WTC11 (cell line): ENCODE measurements at regions not wholly inside any gene's neighbourhood (a gene's known extent, or its start where the extent isn't known, plus 50 kb on each side); places are given as distances from the start of the nearest gene placed in this dataset.

Source experiments
- ATAC-seq: fragments of 200-7000 bp; cut with Tn5 transposase; 2 replicates; pipeline ENCODE4 v1.10.0; 2021; ENCODE audit warnings: mild to moderate bottlenecking, moderate library complexity
- CTCF ChIA-PET: fragments of 300-600 bp; sonication (Branson Sonifier 250); formaldehyde crosslinking; loops from one replicate; lab custom pipeline; 2021; ENCODE audit warnings: antibody characterized with exemption; lab: Charles Lee
- POLR2A ChIA-PET: fragments of 350-600 bp; sonication (Branson Sonifier 250); formaldehyde crosslinking; loops from one replicate; lab custom pipeline; 2021; ENCODE audit warnings: antibody characterized with exemption; lab: Charles Lee
- DNase-seq: peaks from one replicate; pipeline ENCODE4 v3.0.0; 2021; ENCODE audit warnings: low spot score
- H3K27ac Mint-ChIP-seq: 2 replicates; pipeline ENCODE4 v1.8.0; 2021; ENCODE audit warnings: mixed read lengths
- H3K27me3 Mint-ChIP-seq: 2 replicates; pipeline ENCODE4 v1.8.0; 2021; ENCODE audit warnings: low read depth, mild to moderate bottlenecking, moderate library complexity, mixed read lengths
- H3K36me3 Mint-ChIP-seq: 2 replicates; pipeline ENCODE4 v1.8.0; 2021; ENCODE audit warnings: mixed read lengths
- H3K4me1 Mint-ChIP-seq: 2 replicates; pipeline ENCODE4 v1.8.0; 2022; ENCODE audit warnings: mixed read lengths
- H3K4me3 Mint-ChIP-seq: 2 replicates; pipeline ENCODE4 v1.8.0; 2021; ENCODE audit warnings: mild to moderate bottlenecking, moderate library complexity, mixed read lengths
- H3K9me3 Mint-ChIP-seq: 2 replicates; pipeline ENCODE4 v1.8.0; 2021; ENCODE audit warnings: mixed read lengths
- AFF4 ChIP-seq: sonication (generic); formaldehyde crosslinking; IDR thresholded peaks from 2 replicates; pipeline ENCODE4 v1.8.1; 2023; ENCODE audit warnings: mild to moderate bottlenecking, missing genetic modification reagents, borderline replicate concordance
- ATF6 ChIP-seq: sonication (generic); formaldehyde crosslinking; IDR thresholded peaks from 2 replicates; pipeline ENCODE4 v1.8.1; 2023; ENCODE audit warnings: mild to moderate bottlenecking, missing genetic modification reagents
- E2F4 ChIP-seq: sonication (generic); formaldehyde crosslinking; IDR thresholded peaks from 2 replicates; pipeline ENCODE4 v1.8.1; 2022; ENCODE audit warnings: low read depth, mild to moderate bottlenecking, moderate library complexity, missing genetic modification reagents, borderline replicate concordance
- FOXP4 ChIP-seq: sonication (generic); formaldehyde crosslinking; IDR thresholded peaks from 2 replicates; pipeline ENCODE4 v1.8.0; 2022; ENCODE audit warnings: mild to moderate bottlenecking, missing genetic modification reagents
- IRF1 ChIP-seq: sonication (generic); formaldehyde crosslinking; IDR thresholded peaks from 2 replicates; pipeline ENCODE4 v1.8.0; 2023; ENCODE audit warnings: missing genetic modification reagents
- JAZF1 ChIP-seq: fragments of 250-450 bp; sonication (Bioruptor Pico); IDR thresholded peaks from 2 replicates; pipeline ENCODE4 v1.9.0; 2021; ENCODE audit warnings: moderate library complexity, mild to moderate bottlenecking, inconsistent platforms
- JUN ChIP-seq: sonication (generic); formaldehyde crosslinking; IDR thresholded peaks from 2 replicates; pipeline ENCODE4 v1.8.0; 2023; ENCODE audit warnings: mild to moderate bottlenecking, missing genetic modification reagents
- MAX ChIP-seq: sonication (generic); formaldehyde crosslinking; IDR thresholded peaks from 2 replicates; pipeline ENCODE4 v1.8.0; 2022; ENCODE audit warnings: mild to moderate bottlenecking, missing genetic modification reagents
- NFE2L1 ChIP-seq: sonication (generic); formaldehyde crosslinking; IDR thresholded peaks from 2 replicates; pipeline ENCODE4 v1.8.1; 2023; ENCODE audit warnings: missing genetic modification reagents
- NR1H2 ChIP-seq: sonication (generic); formaldehyde crosslinking; IDR thresholded peaks from 2 replicates; pipeline ENCODE4 v1.9.0; 2021; ENCODE audit warnings: mild to moderate bottlenecking, moderate library complexity, missing genetic modification reagents
- NR2C2 ChIP-seq: sonication (generic); formaldehyde crosslinking; IDR thresholded peaks from 2 replicates; pipeline ENCODE4 v1.8.0; 2022; ENCODE audit warnings: mild to moderate bottlenecking, missing genetic modification reagents
- RELA ChIP-seq: sonication (generic); formaldehyde crosslinking; IDR thresholded peaks from 2 replicates; pipeline ENCODE4 v1.8.1; 2022; ENCODE audit warnings: missing genetic modification reagents, mild to moderate bottlenecking, borderline replicate concordance
- SMAD3 ChIP-seq: sonication (generic); formaldehyde crosslinking; IDR thresholded peaks from 2 replicates; pipeline ENCODE4 v1.8.0; 2022; ENCODE audit warnings: missing genetic modification reagents, mild to moderate bottlenecking, borderline replicate concordance
- SMAD4 ChIP-seq: sonication (generic); formaldehyde crosslinking; IDR thresholded peaks from 2 replicates; pipeline ENCODE4 v1.8.0; 2022; ENCODE audit warnings: mild to moderate bottlenecking, missing genetic modification reagents
- ZNF263 ChIP-seq: sonication (generic); formaldehyde crosslinking; IDR thresholded peaks from 2 replicates; pipeline ENCODE4 v1.8.1; 2022; ENCODE audit warnings: low read depth, mild to moderate bottlenecking, moderate library complexity, missing genetic modification reagents
- ZNF317 ChIP-seq: sonication (generic); formaldehyde crosslinking; IDR thresholded peaks from 2 replicates; pipeline ENCODE4 v1.8.1; 2023; ENCODE audit warnings: low read depth, mild to moderate bottlenecking, moderate library complexity, missing genetic modification reagents, borderline replicate concordance
- ZNF671 ChIP-seq: fragments of 250-450 bp; sonication (Bioruptor Pico); IDR thresholded peaks from 2 replicates; pipeline ENCODE4 v1.8.0; 2021; ENCODE audit warnings: mild to moderate bottlenecking
- TF ChIP-seq, protein P1 (sequence below): sonication (generic); formaldehyde crosslinking; IDR thresholded peaks from 2 replicates; pipeline ENCODE4 v1.8.0; 2023; ENCODE audit warnings: missing genetic modification reagents, mild to moderate bottlenecking, borderline replicate concordance
- TF ChIP-seq, protein P2 (sequence below): fragments of 250-450 bp; sonication (Bioruptor Pico); conservative IDR thresholded peaks from 2 replicates; pipeline ENCODE4 v1.9.0; 2021; ENCODE audit warnings: mild to moderate bottlenecking

DNA sequence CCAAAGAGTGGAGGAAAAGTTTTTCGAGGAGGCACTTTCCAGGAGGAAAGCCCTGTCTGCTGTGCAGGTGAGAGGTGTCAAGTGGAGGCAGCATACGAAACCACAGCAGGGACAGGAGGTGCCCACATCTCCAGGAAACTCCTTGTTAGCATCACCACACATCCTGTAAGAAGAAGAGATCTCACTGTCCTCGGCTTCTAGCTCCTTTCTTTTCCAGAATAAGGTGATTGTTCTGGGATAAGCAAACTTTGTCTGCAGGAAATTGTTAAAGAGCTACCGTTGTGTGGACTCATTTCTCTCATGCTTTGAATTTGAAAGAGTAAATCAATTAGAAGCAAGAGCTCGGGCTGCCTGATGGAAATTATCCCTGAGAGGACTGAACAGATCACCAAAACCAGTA lies 269.4 kb downstream of the CXCL12 start:
- no peak overlapping the region; the same call in 1 of the 2 replicates for H3K27ac Mint-ChIP-seq
- DNase-seq (no peak), ATAC-seq (no peak; the same call in 1 of the 2 replicates)
- peaks cover 40% of the 10 kb centered on the region for H3K36me3 Mint-ChIP-seq
- H3K4me1 Mint-ChIP-seq, result peaks cover 39% of the 10 kb centered on the region
- H3K27me3 Mint-ChIP-seq, result peaks cover 12% of the 10 kb centered on the region
- H3K9me3 Mint-ChIP-seq, result peaks cover 61% of the 10 kb centered on the region
- TF ChIP-seq ZNF671 (CRISPR knock-in tag), result no peak
- 0 out of 2 replicates have a peak, but pooled peaks have one; percentile 22 for TF ChIP-seq MAX (CRISPR knock-in tag)
- no peak for TF ChIP-seq JUN (CRISPR knock-in tag)
- no peak for TF ChIP-seq ZNF317 (CRISPR knock-in tag)
- no peak for TF ChIP-seq FOXP4
- TF ChIP-seq AFF4, result no peak
- TF ChIP-seq, all 79 proteins: peak for 1
- ChIA-PET CTCF (no interaction called here), POLR2A (no interaction called here)
- no peak overlapping the region for H3K4me3 Mint-ChIP-seq

- Mint-ChIP-seq H3K9me3 (peaks cover 69% of the 10 kb centered on the region), H3K4me1 (peaks cover 39% of the 10 kb centered on the region), H3K27me3 (peaks cover 12% of the 10 kb centered on the region), H3K36me3 (peaks cover 48% of the 10 kb centered on the region), H3K4me3 (no peak overlapping the region), H3K27ac (no peak overlapping the region)
- ChIA-PET CTCF (no interaction called here), POLR2A (no interaction called here)
- DNase-seq (no peak), ATAC-seq (no peak)
- TF ChIP-seq NR1H2 (CRISPR knock-in tag) (no peak), SMAD4 (CRISPR knock-in tag) (no peak), ZNF263 (CRISPR knock-in tag) (no peak), E2F4 (no peak), SMAD3 (no peak), JAZF1 (CRISPR knock-in tag) (no peak), IRF1 (no peak), RELA (CRISPR knock-in tag) (no peak), NR2C2 (CRISPR knock-in tag) (no peak), ATF6 (no peak), NFE2L1 (CRISPR knock-in tag) (no peak)
- TF ChIP-seq, protein P1, sequence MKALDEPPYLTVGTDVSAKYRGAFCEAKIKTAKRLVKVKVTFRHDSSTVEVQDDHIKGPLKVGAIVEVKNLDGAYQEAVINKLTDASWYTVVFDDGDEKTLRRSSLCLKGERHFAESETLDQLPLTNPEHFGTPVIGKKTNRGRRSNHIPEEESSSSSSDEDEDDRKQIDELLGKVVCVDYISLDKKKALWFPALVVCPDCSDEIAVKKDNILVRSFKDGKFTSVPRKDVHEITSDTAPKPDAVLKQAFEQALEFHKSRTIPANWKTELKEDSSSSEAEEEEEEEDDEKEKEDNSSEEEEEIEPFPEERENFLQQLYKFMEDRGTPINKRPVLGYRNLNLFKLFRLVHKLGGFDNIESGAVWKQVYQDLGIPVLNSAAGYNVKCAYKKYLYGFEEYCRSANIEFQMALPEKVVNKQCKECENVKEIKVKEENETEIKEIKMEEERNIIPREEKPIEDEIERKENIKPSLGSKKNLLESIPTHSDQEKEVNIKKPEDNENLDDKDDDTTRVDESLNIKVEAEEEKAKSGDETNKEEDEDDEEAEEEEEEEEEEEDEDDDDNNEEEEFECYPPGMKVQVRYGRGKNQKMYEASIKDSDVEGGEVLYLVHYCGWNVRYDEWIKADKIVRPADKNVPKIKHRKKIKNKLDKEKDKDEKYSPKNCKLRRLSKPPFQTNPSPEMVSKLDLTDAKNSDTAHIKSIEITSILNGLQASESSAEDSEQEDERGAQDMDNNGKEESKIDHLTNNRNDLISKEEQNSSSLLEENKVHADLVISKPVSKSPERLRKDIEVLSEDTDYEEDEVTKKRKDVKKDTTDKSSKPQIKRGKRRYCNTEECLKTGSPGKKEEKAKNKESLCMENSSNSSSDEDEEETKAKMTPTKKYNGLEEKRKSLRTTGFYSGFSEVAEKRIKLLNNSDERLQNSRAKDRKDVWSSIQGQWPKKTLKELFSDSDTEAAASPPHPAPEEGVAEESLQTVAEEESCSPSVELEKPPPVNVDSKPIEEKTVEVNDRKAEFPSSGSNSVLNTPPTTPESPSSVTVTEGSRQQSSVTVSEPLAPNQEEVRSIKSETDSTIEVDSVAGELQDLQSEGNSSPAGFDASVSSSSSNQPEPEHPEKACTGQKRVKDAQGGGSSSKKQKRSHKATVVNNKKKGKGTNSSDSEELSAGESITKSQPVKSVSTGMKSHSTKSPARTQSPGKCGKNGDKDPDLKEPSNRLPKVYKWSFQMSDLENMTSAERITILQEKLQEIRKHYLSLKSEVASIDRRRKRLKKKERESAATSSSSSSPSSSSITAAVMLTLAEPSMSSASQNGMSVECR (CRISPR knock-in tag), result no peak
- TF ChIP-seq, protein P2, sequence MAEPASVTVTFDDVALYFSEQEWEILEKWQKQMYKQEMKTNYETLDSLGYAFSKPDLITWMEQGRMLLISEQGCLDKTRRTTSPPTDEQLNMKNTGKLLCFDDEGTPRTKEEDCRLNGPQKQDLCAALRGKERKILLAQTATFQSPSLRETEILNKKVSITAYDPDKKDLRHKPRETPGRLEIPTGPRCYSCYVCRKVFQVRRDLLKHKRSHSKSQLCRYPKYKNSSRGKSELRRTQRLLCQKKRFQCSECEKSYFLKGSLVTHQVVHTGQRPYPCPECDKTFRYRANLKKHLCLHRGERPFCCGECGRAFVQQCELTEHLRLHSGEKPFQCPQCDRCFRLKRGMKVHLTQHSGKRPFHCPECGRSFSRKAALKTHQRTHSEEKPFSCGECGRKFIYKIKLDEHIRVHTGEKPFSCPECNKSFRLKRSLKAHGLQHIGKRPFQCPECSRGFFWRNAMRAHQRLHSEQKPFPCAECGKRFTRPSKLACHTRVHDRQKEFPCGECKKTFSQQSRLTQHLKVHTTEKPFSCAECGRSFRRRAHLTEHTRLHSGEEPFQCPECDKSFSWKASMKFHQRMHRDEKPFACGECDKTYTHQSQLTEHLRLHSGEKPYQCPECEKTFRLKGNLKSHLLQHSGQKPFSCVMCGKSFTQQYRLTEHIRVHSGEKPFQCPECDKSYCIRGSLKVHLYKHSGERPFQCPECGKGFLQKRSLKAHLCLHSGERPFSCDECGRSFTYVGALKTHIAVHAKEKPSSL (CRISPR knock-in tag), result no peak
Measured at GRCh38 chr10:44114441-44114840, 270.5 kb downstream of the CXCL12 start.
